WTC11 (cell line): ENCODE measurements at regions not wholly inside any gene's neighbourhood (a gene's known extent, or its start where the extent isn't known, plus 50 kb on each side); places are given as distances from the start of the nearest gene placed in this dataset.

Source experiments
- CBFB ChIP-seq: sonication (generic); formaldehyde crosslinking; IDR thresholded peaks from 2 replicates; pipeline ENCODE4 v1.8.1; 2022; ENCODE audit warnings: mild to moderate bottlenecking, low read depth, missing genetic modification reagents
- CREM ChIP-seq: sonication (generic); formaldehyde crosslinking; IDR thresholded peaks from 2 replicates; pipeline ENCODE4 v1.8.1; 2022; ENCODE audit warnings: mild to moderate bottlenecking, missing genetic modification reagents, moderate library complexity
- ETV6 ChIP-seq: sonication (generic); formaldehyde crosslinking; IDR thresholded peaks from 2 replicates; pipeline ENCODE4 v1.8.1; 2022; ENCODE audit warnings: mild to moderate bottlenecking, missing genetic modification reagents
- GABPB1 ChIP-seq: sonication (generic); formaldehyde crosslinking; IDR thresholded peaks from 2 replicates; pipeline ENCODE4 v1.8.1; 2023; ENCODE audit warnings: mild to moderate bottlenecking, missing genetic modification reagents
- NR1H2 ChIP-seq: sonication (generic); formaldehyde crosslinking; IDR thresholded peaks from 2 replicates; pipeline ENCODE4 v1.9.0; 2021; ENCODE audit warnings: mild to moderate bottlenecking, moderate library complexity, missing genetic modification reagents
- SP1 ChIP-seq: sonication (generic); formaldehyde crosslinking; conservative IDR thresholded peaks from 2 replicates; pipeline ENCODE4 v1.8.1; 2022; ENCODE audit warnings: missing genetic modification reagents
- TEAD4 ChIP-seq: sonication (generic); formaldehyde crosslinking; IDR thresholded peaks from 2 replicates; pipeline ENCODE4 v1.8.0; 2022; ENCODE audit warnings: mild to moderate bottlenecking, missing genetic modification reagents
- TP53 ChIP-seq: sonication (generic); formaldehyde crosslinking; IDR thresholded peaks from 2 replicates; pipeline ENCODE4 v1.8.1; 2023; ENCODE audit warnings: mild to moderate bottlenecking, missing genetic modification reagents
- ZNF281 ChIP-seq: sonication (generic); formaldehyde crosslinking; IDR thresholded peaks from 2 replicates; pipeline ENCODE4 v1.8.0; 2023; ENCODE audit warnings: mild to moderate bottlenecking, missing genetic modification reagents
- TF ChIP-seq, protein P1 (sequence below): fragments of 200-600 bp; IDR thresholded peaks from 2 replicates; pipeline ENCODE4 v1.8.0; 2022; ENCODE audit warnings: antibody characterized with exemption
- TF ChIP-seq, protein P2 (sequence below): sonication (generic); formaldehyde crosslinking; IDR thresholded peaks from 2 replicates; pipeline ENCODE4 v1.8.1; 2022; ENCODE audit warnings: missing genetic modification reagents, borderline replicate concordance

DNA sequence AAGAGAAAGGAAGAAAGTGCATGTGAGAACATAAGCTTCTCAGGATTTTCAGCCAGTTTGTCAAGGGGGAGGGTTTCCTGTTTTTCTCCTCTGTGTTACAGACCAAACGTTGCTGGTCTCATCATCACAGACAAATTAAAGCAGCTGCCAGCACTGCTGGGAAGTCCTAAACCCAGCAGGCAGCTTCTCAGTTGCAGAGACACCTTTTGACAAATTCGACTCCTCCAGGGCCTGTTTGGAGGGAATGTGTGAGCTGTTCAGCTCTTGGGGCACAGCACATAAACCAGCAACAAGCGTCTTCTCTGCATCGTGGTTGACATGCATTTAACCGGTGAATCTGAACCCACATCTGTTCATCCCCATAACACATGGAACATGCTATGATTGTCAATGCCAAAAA is 454.6 kb upstream of the RUNX1 start:
- TF ChIP-seq, protein P1, sequence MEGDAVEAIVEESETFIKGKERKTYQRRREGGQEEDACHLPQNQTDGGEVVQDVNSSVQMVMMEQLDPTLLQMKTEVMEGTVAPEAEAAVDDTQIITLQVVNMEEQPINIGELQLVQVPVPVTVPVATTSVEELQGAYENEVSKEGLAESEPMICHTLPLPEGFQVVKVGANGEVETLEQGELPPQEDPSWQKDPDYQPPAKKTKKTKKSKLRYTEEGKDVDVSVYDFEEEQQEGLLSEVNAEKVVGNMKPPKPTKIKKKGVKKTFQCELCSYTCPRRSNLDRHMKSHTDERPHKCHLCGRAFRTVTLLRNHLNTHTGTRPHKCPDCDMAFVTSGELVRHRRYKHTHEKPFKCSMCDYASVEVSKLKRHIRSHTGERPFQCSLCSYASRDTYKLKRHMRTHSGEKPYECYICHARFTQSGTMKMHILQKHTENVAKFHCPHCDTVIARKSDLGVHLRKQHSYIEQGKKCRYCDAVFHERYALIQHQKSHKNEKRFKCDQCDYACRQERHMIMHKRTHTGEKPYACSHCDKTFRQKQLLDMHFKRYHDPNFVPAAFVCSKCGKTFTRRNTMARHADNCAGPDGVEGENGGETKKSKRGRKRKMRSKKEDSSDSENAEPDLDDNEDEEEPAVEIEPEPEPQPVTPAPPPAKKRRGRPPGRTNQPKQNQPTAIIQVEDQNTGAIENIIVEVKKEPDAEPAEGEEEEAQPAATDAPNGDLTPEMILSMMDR = no peak
- TF ChIP-seq TP53 (CRISPR knock-in tag) (no peak), GABPB1 (no peak), CBFB (CRISPR knock-in tag) (no peak), TEAD4 (CRISPR knock-in tag) (no peak), SP1 (CRISPR knock-in tag) (no peak), ZNF281 (no peak), NR1H2 (no peak), CREM (CRISPR knock-in tag) (no peak), ETV6 (CRISPR knock-in tag) (no peak)
- TF ChIP-seq, protein P2, sequence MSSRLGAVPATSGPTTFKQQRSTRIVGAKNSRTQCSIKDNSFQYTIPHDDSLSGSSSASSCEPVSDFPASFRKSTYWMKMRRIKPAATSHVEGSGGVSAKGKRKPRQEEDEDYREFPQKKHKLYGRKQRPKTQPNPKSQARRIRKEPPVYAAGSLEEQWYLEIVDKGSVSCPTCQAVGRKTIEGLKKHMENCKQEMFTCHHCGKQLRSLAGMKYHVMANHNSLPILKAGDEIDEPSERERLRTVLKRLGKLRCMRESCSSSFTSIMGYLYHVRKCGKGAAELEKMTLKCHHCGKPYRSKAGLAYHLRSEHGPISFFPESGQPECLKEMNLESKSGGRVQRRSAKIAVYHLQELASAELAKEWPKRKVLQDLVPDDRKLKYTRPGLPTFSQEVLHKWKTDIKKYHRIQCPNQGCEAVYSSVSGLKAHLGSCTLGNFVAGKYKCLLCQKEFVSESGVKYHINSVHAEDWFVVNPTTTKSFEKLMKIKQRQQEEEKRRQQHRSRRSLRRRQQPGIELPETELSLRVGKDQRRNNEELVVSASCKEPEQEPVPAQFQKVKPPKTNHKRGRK (CRISPR knock-in tag) = no peak
